ENCODE measurements at regions not wholly inside any gene's neighbourhood (a gene's known extent, or its start where the extent isn't known, plus 50 kb on each side); places are given as distances from the start of the nearest gene placed in this dataset.

- TF ChIP-seq AFF1 (IDR thresholded peaks at IDR 0.05; ENCODE audit: low read depth in 1 of 2, partially characterized antibody in 2 of 2) (peak in 1 of 2 experiments; percentile 18), TOE1 (IDR thresholded peaks at IDR 0.05; ENCODE audit: borderline replicate concordance) (0 out of 2 replicates have a peak, but pooled peaks have one; percentile 23), TOE1 (CRISPR knock-in tag; IDR thresholded peaks at IDR 0.05; ENCODE audit: borderline replicate concordance, low read depth) (no peak), NR2C2 (CRISPR knock-in tag; IDR thresholded peaks at IDR 0.05) (no peak), NR2C2 (tag; IDR thresholded peaks at IDR 0.05) (peak; percentile 81), SMARCA4 (IDR thresholded peaks at IDR 0.05) (peak; percentile 72), STAT5B (CRISPR knock-in tag; IDR thresholded peaks at IDR 0.05) (no peak), ZNF124 (CRISPR knock-in tag; IDR thresholded peaks at IDR 0.05) (no peak), CREB5 (CRISPR knock-in tag; IDR thresholded peaks at IDR 0.05) (no peak), PML (IDR thresholded peaks at IDR 0.05; ENCODE audit: low read length) (no peak), FOXK2 (conservative IDR thresholded peaks at IDR 0.05 in 1 of 2, IDR thresholded peaks at IDR 0.05 in 1 of 2; ENCODE audit: low read depth in 2 of 2) (0 out of 4 replicates have a peak, but pooled peaks of 1 of the 2 experiments have one; percentile 28), ADNP (tag; IDR thresholded peaks at IDR 0.05) (peak; percentile 43; the same call in 1 of the 2 replicates), ARID3A (IDR thresholded peaks at IDR 0.05; ENCODE audit: borderline replicate concordance, low read depth, low read length) (no peak), DPF2 (IDR thresholded peaks at IDR 0.05) (peak; percentile 80), MTA1 (IDR thresholded peaks at IDR 0.05; ENCODE audit: borderline replicate concordance) (peak; percentile 29; the same call in 1 of the 2 replicates), IRF2 (CRISPR knock-in tag; IDR thresholded peaks at IDR 0.05) (no peak), MECOM (CRISPR knock-in tag; IDR thresholded peaks at IDR 0.05) (0 out of 2 replicates have a peak, but pooled peaks have one; percentile 46), BRCA1 (IDR thresholded peaks at IDR 0.05) (no peak), BRCA1 (CRISPR knock-in tag; IDR thresholded peaks at IDR 0.05) (no peak), MXD1 (CRISPR knock-in tag; IDR thresholded peaks at IDR 0.05; ENCODE audit: borderline replicate concordance, poor library complexity, severe bottlenecking) (no peak), DMBX1 (CRISPR knock-in tag; IDR thresholded peaks at IDR 0.05; ENCODE audit: borderline replicate concordance) (0 out of 2 replicates have a peak, but pooled peaks have one; percentile 39)
These were observed 131.8 kb upstream of the SLC7A14 start (continued) for GRCh38 chr3:170717410-170718402.

Data from K562 (cell line).